H1 (cell line): ENCODE measurements at regions not wholly inside any gene's neighbourhood (a gene's known extent, or its start where the extent isn't known, plus 50 kb on each side); places are given as distances from the start of the nearest gene placed in this dataset.
A peak's percentile ranks its signal among the peaks of the same experiment; 100 is the strongest.

Experiments used
- CTCF ChIA-PET: fragments of 300-600 bp; sonication (Branson Sonifier 250); formaldehyde crosslinking; loops from one replicate; lab custom pipeline; 2021; ENCODE audit not compliant: partially characterized antibody; lab: Charles Lee
- POLR2A ChIA-PET: fragments of 300-600 bp; sonication (Branson Sonifier 250); formaldehyde crosslinking; loops from one replicate; lab custom pipeline; 2021; ENCODE audit warnings: inconsistent platforms; ENCODE audit not compliant: partially characterized antibody; lab: Charles Lee
- DNase-seq, 2 experiments: peaks; one replicate each; pipeline versions ENCODE4 v3.0.0 to v3.0.0-alpha.2; 2010 to 2022; ENCODE audit warnings: low spot score in 2 of 2, low read depth in 1 of 2, mixed read lengths in 1 of 2
- FAIRE-seq: peaks from 2 replicates; lab custom pipeline; 2011; peaks lifted over from hg19 to GRCh38; lab: Jason Lieb, UNC
- H2AFZ ChIP-seq: 2 replicates; pipeline ENCODE4 v1.8.1; 2012; ENCODE audit warnings: low read length, inconsistent platforms
- H2AK5ac ChIP-seq: 2 replicates; pipeline ENCODE4 v1.6.1; 2013; ENCODE audit warnings: low read depth, low read length
- H2BK120ac ChIP-seq: replicated peaks from 2 replicates; pipeline ENCODE3; 2013; ENCODE audit warnings: low read depth, low read length, inconsistent platforms
- H2BK12ac ChIP-seq: 2 replicates; pipeline ENCODE4 v1.6.1; 2013; ENCODE audit warnings: low read depth, low read length
- H2BK15ac ChIP-seq: 2 replicates; pipeline ENCODE4 v1.6.1; 2013; ENCODE audit warnings: low read length
- H2BK20ac ChIP-seq: 2 replicates; pipeline ENCODE4 v1.6.1; 2013; ENCODE audit warnings: low read length
- H2BK5ac ChIP-seq: 2 replicates; pipeline ENCODE4 v1.6.1; 2013; ENCODE audit warnings: low read depth, low read length
- H3K14ac ChIP-seq: 2 replicates; pipeline ENCODE4 v1.6.1; 2013; ENCODE audit warnings: inconsistent platforms; ENCODE audit not compliant: insufficient read length
- H3K18ac ChIP-seq: 2 replicates; pipeline ENCODE4 v1.6.1; 2013; ENCODE audit warnings: low read length; ENCODE audit errors: extremely low read depth
- H3K23ac ChIP-seq: 2 replicates; pipeline ENCODE4 v1.6.1; 2013; ENCODE audit warnings: inconsistent platforms; ENCODE audit not compliant: insufficient read length
- H3K23me2 ChIP-seq: 2 replicates; pipeline ENCODE4 v1.6.1; 2013; ENCODE audit warnings: low read depth, low read length
- H3K27ac ChIP-seq: 2 replicates; pipeline ENCODE4 v1.6.1; 2011; ENCODE audit warnings: low read depth, low read length, inconsistent platforms
- H3K27me3 ChIP-seq, 4 experiments: replicated peaks in 1 of 4; 1 replicate in 1 of 4; 2 replicates in 3 of 4; pipeline versions ENCODE4 v1.6.1 to v1.8.1; 2011 to 2013; ENCODE audit warnings: low read length in 3 of 4, mild to moderate bottlenecking in 3 of 4, inconsistent platforms in 2 of 4, mixed read lengths in 2 of 4, moderate library complexity in 1 of 4; ENCODE audit not compliant: control insufficient read depth in 3 of 4, insufficient read depth in 3 of 4; ENCODE audit errors: extremely low read depth in 1 of 4
- H3K36me3 ChIP-seq, 4 experiments: 2 replicates each; pipeline versions ENCODE4 v1.6.1 to v1.8.1; 2011 to 2013; ENCODE audit warnings: mild to moderate bottlenecking in 4 of 4, low read length in 3 of 4, moderate library complexity in 2 of 4, control low read depth in 1 of 4, inconsistent platforms in 1 of 4; ENCODE audit not compliant: insufficient read depth in 4 of 4, control insufficient read depth in 2 of 4
- H3K4ac ChIP-seq: replicated peaks from 2 replicates; pipeline ENCODE3; 2013; ENCODE audit warnings: low read length, low read depth, mixed read lengths, inconsistent platforms; ENCODE audit not compliant: insufficient read length
- H3K4me1 ChIP-seq, 4 experiments: replicated peaks in 1 of 4; 1 replicate in 1 of 4; 2 replicates in 3 of 4; pipeline versions ENCODE4 v1.6.1 to v1.8.1; 2011 to 2013; ENCODE audit warnings: low read length in 3 of 4, inconsistent platforms in 2 of 4, mixed read lengths in 1 of 4; ENCODE audit not compliant: insufficient read depth in 4 of 4, control insufficient read depth in 3 of 4
- H3K4me2 ChIP-seq, 2 experiments: 2 replicates each; pipeline versions ENCODE4 v1.6.1 to v1.8.1; 2011 to 2013; ENCODE audit warnings: low read depth in 2 of 2, low read length in 2 of 2, control low read depth in 1 of 2, inconsistent platforms in 1 of 2, mild to moderate bottlenecking in 1 of 2; ENCODE audit not compliant: insufficient read depth in 1 of 2
- H3K4me3 ChIP-seq, 4 experiments: fragments of 200-600, 300-600 bp in 1 of 4; sonication (generic), shearing (Covaris generic), sonication (Bioruptor Twin) in 1 of 4; 2 replicates each; pipeline versions ENCODE4 v1.5.1 to v1.8.1; 2011 to 2016; ENCODE audit warnings: low read length in 4 of 4, low read depth in 3 of 4, control low read depth in 2 of 4, inconsistent platforms in 2 of 4, mild to moderate bottlenecking in 2 of 4, mixed read lengths in 1 of 4, moderate library complexity in 1 of 4; ENCODE audit not compliant: insufficient read depth in 2 of 4; ENCODE audit errors: extremely low read depth in 1 of 4
- H3K56ac ChIP-seq: replicated peaks from 2 replicates; pipeline ENCODE3; 2013; ENCODE audit warnings: low read depth, mild to moderate bottlenecking, mixed read lengths, low read length, inconsistent platforms; ENCODE audit not compliant: insufficient read length
- H3K79me1 ChIP-seq: 2 replicates; pipeline ENCODE4 v1.6.1; 2013; ENCODE audit warnings: low read depth, low read length, control low read depth
- H3K79me2 ChIP-seq, 2 experiments: 2 replicates each; pipeline versions ENCODE4 v1.6.1 to v1.8.1; 2012 to 2013; ENCODE audit warnings: low read length in 2 of 2, mild to moderate bottlenecking in 2 of 2, inconsistent platforms in 1 of 2; ENCODE audit not compliant: insufficient read depth in 2 of 2, control insufficient read depth in 1 of 2
- H3K9ac ChIP-seq, 4 experiments: replicated peaks in 1 of 4; 1 replicate in 1 of 4; 2 replicates in 3 of 4; pipeline versions ENCODE4 v1.6.1 to v1.8.1; 2011 to 2013; ENCODE audit warnings: low read depth in 3 of 4, low read length in 3 of 4, control low read depth in 2 of 4, mild to moderate bottlenecking in 2 of 4, moderate library complexity in 2 of 4, inconsistent platforms in 1 of 4; ENCODE audit errors: extremely low read depth in 1 of 4
- H3K9me3 ChIP-seq, 2 experiments: 2 replicates each; pipeline versions ENCODE4 v1.6.1 to v1.8.1; 2012 to 2013; ENCODE audit warnings: mild to moderate bottlenecking in 2 of 2, moderate library complexity in 2 of 2, control low read depth in 1 of 2, inconsistent platforms in 1 of 2, low read depth in 1 of 2, low read length in 1 of 2, mixed read lengths in 1 of 2; ENCODE audit not compliant: insufficient read depth in 2 of 2
- H4K20me1 ChIP-seq, 2 experiments: replicated peaks in 1 of 2; 2 replicates each; pipeline versions ENCODE3 to v1.8.1; 2011 to 2013; ENCODE audit warnings: inconsistent platforms in 2 of 2, low read length in 2 of 2, mild to moderate bottlenecking in 1 of 2; ENCODE audit not compliant: insufficient read depth in 2 of 2, control insufficient read depth in 1 of 2
- H4K5ac ChIP-seq: 2 replicates; pipeline ENCODE4 v1.6.1; 2013; ENCODE audit warnings: low read length, low read depth, mixed read lengths, inconsistent platforms; ENCODE audit not compliant: insufficient read length
- H4K8ac ChIP-seq: 2 replicates; pipeline ENCODE4 v1.8.0; 2013; ENCODE audit warnings: mild to moderate bottlenecking, moderate library complexity, low read length, inconsistent platforms; ENCODE audit not compliant: insufficient read depth; ENCODE audit errors: extremely low read depth
- H4K91ac ChIP-seq: replicated peaks from 2 replicates; pipeline ENCODE3; 2013; ENCODE audit warnings: low read length, mixed read lengths, inconsistent platforms; ENCODE audit not compliant: insufficient read length
- CHD1 ChIP-seq: IDR thresholded peaks from 2 replicates; pipeline ENCODE4 v1.6.1; 2012; ENCODE audit warnings: low read depth, low read length, improper control_type of control experiment
- KDM1A ChIP-seq: fragments of 200-600, 300-600 bp; sonication (generic); IDR thresholded peaks from 2 replicates; pipeline ENCODE4 v1.7.1; 2016; ENCODE audit warnings: mild to moderate bottlenecking, low read length, borderline replicate concordance
- WGBS, 2 experiments: shearing (Covaris generic) in 1 of 2; methylation state at CpG; one replicate each; pipeline versions ENCODE4 v1.1.6 to v1.1.7; 2013 to 2015; ENCODE audit warnings: low lambda C conversion rate in 2 of 2, mixed read lengths in 2 of 2, inconsistent platforms in 1 of 2, low coverage in 1 of 2, missing lambda C conversion rate in 1 of 2; ENCODE audit not compliant: insufficient replicate concordance in 2 of 2, insufficient coverage in 1 of 2, insufficient read length in 1 of 2; ENCODE audit errors: extremely low coverage in 1 of 2, missing lambda C conversion rate in 1 of 2; 5-methylcytosine and 5-hydroxymethylcytosine counted together

- H2AK5ac ChIP-seq = no peak overlapping the region
- H3K9ac ChIP-seq = no peak overlapping the region
- H2AFZ ChIP-seq = no peak overlapping the region
- TF ChIP-seq KDM1A (0 out of 2 replicates have a peak, but pooled peaks have one; percentile 29), CHD1 (no peak)
- H3K4me3 ChIP-seq = no peak overlapping the region
- H3K14ac ChIP-seq = no peak overlapping the region
- 81% methylated on average over 6 of the region's 6 CpGs; no CpG with 5 or more reads in 1 of the 2 experiments for WGBS, 2 experiments
- no peak overlapping the region for H4K5ac ChIP-seq
- H3K23me2 ChIP-seq = no peaks in the 10 kb centered on the region
- POLR2A ChIA-PET = interaction anchor here (0.7 to 1.5 kb wide), 2 partner anchors 8 to 21 kb away, joined by 3 to 4 read pairs; no protein-coding TSS in a partner anchor
- H3K9me3 ChIP-seq = peaks cover 10% of the 10 kb centered on the region in 2 experiments; a peak in 3 of 4 replicates
- H4K91ac ChIP-seq = no peak overlapping the region
- CTCF ChIA-PET = interaction anchor here (0.6 kb wide), 1 partner anchor 276 kb away, joined by 3 read pairs; no protein-coding TSS in a partner anchor
- peak overlapping the region; percentile 48; the same call in 1 of the 2 replicates for H3K18ac ChIP-seq
- DNase-seq (no peak), FAIRE-seq (no peak)
- H2BK5ac ChIP-seq = peak overlapping the region; percentile 52; the same call in 1 of the 2 replicates
- H2BK120ac ChIP-seq = no peak overlapping the region
- H3K23ac ChIP-seq = no peak overlapping the region
- H2BK12ac ChIP-seq = no peak overlapping the region
- no peaks in the 10 kb centered on the region for H3K79me1 ChIP-seq
- no peak overlapping the region for H3K4ac ChIP-seq
- no peak overlapping the region for H3K4me2 ChIP-seq
- H3K27ac ChIP-seq = no peak overlapping the region
- H3K36me3 ChIP-seq = no peaks in the 10 kb centered on the region
- no peak overlapping the region for H4K8ac ChIP-seq
- H3K56ac ChIP-seq = no peak overlapping the region
- H3K4me1 ChIP-seq = peaks cover 3 to 15% (median 7%) of the 10 kb centered on the region in 4 experiments; a peak in 6 of 7 replicates
- no peaks in the 10 kb centered on the region for H4K20me1 ChIP-seq
- H3K79me2 ChIP-seq = no peaks in the 10 kb centered on the region
- peak overlapping the region; percentile 13; the same call in 1 of the 2 replicates for H2BK20ac ChIP-seq
- no peak overlapping the region for H2BK15ac ChIP-seq
- H3K27me3 ChIP-seq = no peaks in the 10 kb centered on the region; a peak in 1 of 7 replicates
Observed at GRCh38 chr20:50413088-50413500, 97.1 kb upstream of the PTPN1 start.
